ENCODE measurements at regions not wholly inside any gene's neighbourhood (a gene's known extent, or its start where the extent isn't known, plus 50 kb on each side); places are given as distances from the start of the nearest gene placed in this dataset.

DNA sequence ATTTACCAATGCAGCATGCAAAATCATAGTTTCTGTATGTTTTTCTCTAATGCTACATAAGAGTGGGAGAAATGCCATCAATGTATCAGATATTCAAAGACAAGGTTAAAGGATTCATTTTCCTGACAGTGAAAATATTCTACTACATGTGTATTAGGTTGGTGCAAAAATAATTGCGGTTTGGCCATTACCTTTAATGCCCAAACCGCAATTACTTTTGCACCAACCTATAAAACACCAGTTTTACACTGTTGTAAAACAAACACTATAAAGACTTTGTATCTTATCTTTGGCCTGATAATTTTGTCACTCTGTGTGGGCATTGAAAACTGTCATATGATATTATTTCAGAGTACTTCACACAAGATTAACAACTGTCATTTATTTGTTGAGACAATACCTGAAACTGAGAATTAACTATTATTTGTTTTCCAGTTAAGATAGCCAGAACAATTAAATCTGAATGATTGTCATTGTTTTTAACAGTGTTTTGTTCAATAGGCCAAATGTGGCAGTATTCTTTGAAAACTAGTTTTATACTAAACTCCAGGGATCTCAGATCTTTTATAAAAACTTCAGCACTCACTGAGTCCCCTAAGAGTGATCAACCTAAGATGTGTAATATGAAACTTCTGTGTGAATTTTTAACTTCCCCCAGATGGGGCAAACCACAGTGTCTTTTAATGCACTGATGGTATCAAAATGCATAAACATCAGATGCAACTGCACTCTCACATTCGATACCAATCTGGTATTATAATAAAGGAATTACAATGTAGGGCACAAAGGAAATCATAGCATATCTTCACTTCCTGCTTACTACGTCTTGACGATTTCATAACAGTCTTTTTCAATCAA lies 53.8 kb upstream of the FBN2 start:
- DNase-seq, result no peak

DNA sequence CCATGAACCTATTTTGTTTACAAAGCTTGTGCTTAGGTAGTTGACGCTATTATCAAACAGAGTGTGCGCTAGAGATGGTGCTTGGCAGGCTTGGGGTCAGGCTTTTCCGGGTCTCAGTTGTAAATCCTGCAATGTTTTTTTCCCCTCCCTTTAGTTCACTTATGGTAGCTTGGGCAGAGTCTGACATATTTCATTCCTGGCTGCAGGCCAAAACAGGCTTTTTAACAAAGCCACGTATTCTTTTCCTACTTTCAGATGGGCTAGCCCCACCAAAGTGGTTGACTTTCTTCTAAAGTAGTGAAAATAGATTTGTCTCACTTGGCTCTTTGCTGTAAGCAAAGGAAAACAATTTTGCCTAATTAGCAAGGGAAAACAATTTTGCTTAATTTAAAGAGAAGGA lies 58.0 kb upstream of the FBN2 start:
- DNase-seq, result no peak

DNA sequence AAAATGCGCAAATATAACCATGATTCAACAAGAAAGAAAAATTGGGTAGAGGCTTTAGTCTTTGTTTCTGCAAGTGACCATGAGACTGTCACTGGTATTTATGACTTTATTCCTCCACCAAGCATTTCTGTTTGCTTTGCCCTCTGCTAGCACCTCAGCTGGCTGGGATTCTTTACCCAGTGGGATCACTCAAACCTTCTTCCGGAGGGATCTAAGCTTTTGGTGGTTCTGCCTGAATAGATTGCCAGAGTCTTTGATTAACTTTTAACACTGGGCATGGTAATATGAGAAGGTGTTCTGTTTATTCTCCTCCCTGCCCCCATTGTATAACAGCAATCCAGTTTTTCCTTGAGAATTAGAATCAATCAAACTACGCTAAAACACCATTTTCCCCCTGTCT lies 59.1 kb upstream of the FBN2 start:
- no peak for DNase-seq

DNA sequence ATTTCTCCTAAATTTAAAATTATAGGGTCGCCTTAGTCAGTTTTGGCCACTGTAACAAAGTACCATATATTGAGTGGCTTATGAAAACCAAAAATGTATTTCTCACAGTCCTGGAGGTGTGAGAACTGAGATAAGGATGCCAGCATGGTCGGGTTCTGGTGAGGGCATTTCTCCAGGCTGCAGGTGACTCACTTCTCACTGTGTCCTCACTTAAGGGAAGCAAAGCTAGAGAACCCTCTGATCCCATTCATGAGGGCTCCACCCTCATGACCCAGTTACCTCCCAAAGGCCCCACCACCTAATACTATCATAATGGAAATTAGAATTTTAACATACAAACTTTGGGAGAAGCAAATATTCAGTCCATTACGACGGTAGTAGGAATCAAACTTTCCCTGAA lies 75.1 kb upstream of the FBN2 start:
- DNase-seq, result no peak

DNA sequence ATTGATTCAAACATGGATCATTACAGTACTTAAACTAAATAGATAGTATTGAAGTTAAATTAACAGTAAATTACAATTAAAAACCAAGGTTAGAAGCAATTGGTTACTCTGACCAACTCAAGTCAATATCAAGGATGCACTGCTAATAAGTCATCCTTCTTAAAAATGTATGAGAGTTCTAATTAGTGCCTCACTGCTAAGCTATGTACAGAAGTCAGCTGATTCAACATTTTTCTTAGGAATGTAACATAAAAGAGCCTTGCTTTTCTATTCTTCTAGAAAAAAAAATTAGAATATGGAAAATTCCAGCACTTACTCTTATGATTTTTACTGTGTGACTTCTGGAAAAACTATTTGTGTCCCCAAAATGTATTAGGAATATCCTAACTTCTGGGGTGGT lies 75.7 kb upstream of the FBN2 start:
- no peak for DNase-seq

DNA sequence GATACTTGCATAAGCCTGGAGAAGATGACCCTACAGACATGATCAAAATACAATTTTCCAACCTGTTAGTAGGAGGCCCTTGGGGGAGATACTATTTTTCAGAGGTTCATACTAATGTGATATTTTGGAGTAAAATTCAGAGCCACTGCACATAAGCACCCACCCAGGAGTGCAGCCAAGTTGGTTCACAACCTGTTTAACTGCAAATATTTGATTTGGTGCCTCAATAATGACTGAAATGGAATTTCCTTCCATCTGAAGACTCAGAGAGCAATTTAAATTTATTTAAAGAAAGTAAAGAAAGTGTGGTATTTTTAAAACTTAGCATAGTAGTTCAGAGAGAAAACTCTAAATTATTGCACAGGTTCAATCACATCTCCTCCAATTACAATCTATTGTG lies 77.5 kb upstream of the FBN2 start:
- DNase-seq, result no peak

DNA sequence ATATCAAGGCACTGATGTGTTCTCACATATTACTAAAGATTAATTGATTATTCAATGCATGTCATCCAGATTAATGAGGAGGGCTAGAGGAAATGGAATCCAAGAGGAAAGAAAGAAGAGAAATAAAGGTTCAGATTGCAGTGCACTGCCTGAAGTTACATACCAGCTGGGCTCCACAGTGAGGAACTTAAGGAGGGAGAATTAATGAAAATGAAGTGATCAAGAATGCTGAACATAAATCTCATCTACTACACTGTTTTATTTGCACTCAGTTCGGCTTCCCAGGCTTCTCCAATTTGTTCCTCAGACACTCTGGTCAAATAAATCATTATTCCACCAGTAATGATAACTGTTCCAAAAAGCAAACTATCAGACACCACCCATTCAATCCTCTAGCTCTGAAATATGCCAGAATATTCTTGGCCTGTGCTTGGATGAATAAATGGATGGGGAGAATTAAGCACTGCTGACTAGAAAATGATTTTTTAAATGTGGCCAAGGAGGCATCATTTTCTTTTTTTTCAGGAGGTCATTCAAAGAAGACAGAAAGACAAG lies 88.6 kb upstream of the FBN2 start:
- DNase-seq, result no peak

DNA sequence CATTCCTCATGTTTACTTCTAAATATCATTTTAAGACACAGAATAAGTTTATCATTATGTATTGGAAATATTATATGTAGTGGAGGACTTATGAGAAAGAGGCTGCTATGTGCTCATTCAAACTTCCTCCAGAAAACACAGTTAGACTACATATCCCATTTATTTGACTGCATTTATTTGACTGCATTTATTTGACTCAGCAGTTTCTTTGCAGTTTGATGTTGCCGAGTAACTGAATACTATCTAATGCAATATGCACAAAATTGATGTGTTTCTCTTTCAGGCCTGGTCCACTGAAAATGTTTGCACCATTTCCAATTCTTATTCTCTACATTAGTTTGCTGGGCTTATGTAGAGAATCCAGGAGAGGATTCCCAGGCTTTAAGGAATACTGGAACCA lies 89.9 kb upstream of the FBN2 start:
- no peak for DNase-seq

DNA sequence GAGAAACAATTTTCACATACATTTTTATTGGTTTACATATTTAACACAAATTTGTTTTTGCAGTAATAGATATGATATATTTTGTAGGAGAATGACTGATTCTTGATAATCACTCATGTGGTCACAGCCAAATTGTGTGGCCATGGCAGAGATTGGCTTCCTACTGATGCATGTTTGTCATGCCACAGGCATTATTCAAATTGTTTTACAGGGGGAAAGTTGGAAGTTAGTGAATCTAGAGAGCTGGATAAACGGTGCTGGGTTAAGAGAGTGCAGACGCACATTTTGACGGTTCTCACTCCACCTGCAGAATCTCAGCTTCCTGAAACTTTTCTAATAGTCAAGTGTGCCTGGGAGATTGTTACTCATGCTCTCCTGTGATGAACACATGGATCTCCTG lies 91.1 kb upstream of the FBN2 start:
- no peak for DNase-seq

DNA sequence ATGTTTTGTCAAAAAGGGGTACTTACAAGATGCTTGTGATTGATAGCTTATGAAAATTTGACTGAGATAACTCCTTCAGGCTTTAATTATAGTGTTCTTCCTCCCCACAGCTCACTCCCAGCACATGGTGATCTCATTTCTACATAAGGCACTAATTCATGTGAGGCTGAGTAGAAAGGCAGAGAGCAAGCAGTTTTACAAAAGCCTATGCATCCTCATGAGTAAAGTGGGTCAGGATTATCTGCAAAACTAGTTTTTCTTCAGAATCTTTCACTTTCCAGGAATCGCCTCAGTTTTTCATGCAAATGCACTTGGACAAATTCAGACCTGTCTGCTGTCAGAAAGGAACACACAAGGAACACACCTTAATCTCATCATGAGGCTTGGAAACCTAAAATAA lies 92.1 kb upstream of the FBN2 start:
- DNase-seq, result no peak

DNA sequence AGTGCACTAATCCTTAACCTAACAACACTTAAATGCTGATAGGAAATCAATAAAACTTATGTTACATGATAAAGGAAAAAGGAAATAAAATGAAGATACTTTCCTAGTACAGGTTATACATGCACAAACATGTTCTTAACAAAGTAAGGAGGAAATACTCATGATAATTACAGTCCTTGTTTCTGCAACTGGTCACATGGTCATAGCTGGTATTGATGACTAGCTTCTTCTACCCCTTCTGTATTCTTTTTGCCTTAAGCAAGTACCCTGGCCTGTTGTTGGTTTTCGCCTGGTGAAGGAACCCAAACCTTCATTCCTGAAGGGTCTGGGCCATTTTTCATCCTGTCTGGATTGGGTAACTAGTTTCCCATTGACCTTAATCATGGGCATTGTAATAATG lies 93.7 kb upstream of the FBN2 start:
- no peak for DNase-seq

DNA sequence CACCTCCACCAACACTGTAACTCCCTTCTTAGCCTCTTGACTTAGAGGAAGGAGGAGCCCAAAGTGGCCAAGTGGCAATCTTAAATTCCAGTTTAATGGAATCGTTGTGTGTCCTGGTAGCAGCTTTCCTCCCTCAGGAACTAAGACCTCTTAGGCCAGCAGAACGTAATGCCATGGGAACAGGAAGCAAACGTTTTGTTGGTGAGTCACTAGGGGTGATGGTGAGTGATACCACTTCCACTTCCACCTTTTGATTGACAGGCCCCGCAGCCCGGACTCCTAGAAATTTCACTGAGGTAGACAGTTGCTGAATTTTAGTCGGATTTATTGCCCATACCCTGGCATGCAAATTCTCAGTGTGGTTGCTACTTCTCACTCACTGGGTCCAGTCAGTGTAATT lies 94.2 kb upstream of the FBN2 start:
- no peak for DNase-seq

DNA sequence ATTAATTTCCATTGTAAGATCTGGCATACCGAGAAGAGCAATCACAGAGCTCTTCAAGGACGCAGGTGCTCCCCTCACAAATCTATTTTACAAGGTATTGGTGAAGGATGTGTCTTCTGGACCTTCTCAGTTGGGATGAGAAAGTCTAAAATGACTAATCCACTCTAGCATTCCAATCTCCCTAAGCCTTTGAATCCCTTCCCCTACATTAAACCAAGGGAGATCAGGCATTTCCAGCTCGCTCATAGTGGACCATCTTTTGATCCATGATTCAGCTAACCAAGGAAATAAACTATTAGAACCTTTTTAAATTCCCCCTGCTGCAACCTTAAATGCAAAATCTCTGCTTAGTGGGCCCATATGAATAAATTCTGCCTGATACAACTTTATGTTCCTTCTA lies 95.9 kb upstream of the FBN2 start:
- DNase-seq, result no peak

DNA sequence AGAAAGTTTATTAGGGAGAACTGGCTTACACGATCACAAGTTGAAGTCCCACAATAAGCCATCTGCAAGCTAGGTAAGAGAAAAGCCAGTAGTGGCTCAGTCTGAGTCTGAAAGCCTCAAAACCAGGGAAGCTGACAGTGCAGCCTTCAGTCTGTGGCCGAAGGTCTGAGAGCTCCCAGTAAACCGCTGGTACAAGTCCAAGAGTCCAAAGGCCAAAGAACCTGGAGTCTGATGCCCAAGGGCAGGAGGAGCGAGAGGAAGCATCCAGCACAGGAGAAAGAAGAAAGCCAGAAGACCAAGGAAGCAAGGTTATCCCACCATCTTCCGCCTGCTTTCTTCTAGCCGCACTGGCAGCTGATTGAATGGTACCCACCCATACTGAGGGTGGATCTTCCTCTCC lies 97.3 kb upstream of the FBN2 start:
- DNase-seq, result no peak

DNA sequence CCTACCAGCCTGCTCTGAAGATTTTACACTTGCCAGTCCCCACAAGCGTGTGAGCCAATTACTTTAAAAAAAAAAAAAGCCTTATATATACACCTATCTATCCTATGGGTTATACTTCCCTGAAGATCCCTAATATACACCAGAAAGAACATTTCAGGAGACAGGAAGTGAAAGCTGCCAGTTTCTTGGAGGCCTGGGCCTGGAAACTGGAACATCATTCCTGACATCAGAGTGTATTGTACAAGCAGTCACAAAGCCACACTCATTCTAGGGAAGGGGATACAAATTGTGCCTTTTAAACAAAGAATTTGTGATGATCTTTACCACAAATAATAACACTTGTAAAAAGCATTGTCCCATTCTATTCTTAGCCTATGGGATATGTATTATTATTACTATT lies 98.3 kb upstream of the FBN2 start:
- no peak for DNase-seq

DNA sequence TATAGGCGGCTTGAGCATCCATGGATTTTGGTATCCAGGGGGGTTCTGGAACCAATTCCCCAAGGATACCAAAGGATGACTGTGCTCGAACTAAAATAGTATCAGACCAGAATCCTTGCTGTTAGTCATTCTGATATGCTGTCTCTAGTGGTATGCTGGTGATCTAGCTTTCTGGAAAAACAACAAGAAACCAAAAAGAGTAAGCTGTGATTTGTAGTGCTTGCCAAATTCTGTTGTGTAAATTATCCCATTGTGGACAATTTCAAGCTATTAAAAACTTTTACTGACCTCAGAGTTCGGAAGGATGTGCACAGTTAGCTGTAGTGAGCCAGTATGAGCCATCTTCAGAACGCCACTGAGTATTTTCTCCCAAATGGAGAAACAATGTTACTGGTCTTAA lies 99.0 kb upstream of the FBN2 start:
- no peak for DNase-seq

DNA sequence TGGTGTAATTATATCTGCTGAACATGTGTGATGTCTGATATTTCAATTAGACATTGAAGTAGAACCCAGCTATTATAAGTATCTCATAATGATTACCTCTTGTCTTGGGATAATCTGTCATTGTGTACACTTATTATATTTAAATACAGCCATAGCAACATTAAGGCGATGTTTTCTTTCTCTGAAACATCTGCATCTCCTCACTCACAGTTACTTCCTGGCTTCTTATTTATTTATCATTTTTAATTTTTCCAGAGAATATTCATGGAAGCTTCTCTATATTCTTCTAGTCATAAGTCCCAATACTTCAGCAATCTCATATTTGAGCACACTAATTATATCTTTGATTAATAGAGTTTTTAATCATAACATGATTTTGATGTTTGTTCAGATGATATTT lies 103.8 kb upstream of the FBN2 start:
- no peak for DNase-seq

DNA sequence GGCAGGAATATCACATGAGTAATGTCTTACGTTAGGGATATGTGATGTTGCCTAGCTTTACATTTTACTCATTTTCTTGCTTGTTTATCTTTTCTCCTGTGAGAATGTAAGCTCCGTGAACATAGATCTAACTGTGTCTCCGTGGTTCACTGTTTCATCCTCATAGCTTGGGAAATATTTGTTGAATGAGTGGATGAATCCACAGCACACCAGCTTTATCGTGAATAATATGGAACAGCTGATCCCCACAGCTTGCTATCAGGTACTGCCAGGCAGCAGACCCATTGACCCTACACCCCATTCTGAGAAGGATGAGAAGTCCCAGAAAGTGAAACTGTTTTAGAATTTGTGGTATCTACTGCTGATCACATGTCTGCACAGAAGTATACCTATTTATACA lies 106.8 kb upstream of the FBN2 start:
- DNase-seq, result no peak

DNA sequence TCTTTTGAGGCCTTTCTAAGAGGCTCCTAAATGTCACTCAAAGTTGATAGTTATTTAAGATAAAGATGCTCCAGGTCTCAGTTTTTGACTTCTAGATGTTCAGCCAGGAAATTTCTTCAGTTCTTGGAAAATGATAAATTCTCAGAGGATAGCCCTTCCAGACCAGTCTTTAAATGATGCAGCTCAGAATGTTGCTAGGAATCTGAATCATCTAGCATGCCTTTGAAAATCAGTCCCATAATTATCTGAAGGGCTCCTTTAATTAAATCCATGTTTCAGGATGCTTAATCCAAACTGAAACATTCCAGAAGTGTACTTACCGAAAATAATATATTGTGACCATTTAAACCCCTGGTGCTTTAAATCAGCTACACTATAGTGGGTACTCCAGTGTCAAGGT lies 107.5 kb upstream of the FBN2 start:
- DNase-seq, result no peak

DNA sequence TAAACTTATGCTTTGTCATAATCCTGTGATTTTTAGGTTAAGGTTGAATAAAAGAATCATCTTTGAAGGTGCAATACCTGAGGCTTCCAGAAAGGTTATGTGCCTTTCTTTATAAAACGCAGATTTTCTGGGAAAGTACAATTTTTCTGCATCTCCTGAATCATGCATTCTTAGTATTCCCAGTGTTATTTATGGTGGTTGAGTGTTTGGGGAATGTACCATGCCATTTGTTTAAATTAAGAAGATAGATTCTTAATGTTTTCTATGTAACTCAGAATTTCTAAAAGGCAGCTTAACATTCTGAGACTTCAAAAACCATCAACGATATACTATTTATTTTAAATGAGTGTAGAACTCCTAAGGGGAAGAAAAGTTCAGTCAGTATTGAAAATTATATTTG lies 108.1 kb upstream of the FBN2 start:
- DNase-seq, result no peak

DNA sequence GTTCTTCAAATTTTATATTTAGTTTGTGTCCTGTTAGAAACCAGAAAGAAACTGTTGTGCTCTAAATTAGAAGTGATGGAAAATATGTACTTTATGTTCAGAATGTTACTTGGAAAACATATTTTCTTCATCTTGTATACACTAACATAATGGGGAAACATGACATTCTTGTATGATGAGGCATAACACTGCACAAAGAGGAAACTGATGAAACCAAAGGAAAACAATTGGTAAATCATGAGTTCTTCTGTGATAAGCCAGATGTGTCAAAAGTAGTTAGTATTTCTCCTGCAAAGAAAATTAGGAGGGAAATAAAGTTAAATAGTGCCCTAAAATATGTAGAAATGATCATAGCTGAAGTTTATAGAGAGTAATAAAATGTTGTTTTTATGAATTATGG lies 111.1 kb upstream of the FBN2 start:
- DNase-seq, result no peak

DNA sequence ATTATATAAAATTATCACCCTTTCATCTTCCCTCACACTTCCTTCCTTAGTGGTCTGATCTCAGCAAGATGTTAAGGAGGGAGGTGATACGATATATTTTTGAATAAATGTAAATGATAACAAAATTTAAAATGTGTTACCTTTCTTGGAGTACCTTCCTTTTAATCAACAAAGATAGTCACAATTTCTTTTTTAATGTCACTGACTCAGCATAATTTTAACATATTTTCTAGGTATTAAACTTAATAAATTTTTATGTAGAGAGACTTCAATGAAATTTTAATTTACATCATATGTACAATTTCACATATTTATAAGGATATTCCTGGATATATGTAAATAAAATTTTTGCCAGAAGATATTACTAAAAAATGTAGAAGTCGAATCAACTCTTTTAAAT lies 125.0 kb upstream of the FBN2 start:
- DNase-seq, result no peak

DNA sequence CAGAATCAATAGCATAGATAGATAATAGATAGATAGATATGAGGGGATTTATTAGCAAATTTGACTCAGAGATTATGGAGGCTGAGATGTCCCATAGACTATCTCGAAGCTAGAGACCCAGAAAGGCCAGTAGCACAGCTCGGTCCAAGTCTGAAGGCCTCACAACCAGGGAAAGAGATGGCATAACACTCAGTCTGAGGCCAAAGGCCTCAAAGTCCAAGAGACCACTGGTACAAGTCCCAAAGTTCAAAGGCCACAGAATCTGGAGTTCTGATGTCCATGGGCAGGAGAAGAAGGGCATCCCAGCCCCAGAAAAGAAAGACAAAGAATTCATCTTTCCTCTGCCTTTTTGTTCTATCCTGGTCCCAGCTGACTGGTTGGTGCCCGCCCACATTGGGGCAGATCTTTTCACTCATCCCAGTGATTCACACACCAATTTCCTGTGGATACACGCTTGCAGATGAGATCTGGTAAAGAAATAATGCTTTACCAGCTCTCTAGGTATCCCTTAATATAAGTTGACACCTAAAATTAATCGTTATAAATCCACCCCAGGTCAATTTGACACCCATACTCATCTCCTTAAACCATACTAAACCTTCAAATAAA lies 127.8 kb upstream of the FBN2 start:
- no peak for DNase-seq

DNA sequence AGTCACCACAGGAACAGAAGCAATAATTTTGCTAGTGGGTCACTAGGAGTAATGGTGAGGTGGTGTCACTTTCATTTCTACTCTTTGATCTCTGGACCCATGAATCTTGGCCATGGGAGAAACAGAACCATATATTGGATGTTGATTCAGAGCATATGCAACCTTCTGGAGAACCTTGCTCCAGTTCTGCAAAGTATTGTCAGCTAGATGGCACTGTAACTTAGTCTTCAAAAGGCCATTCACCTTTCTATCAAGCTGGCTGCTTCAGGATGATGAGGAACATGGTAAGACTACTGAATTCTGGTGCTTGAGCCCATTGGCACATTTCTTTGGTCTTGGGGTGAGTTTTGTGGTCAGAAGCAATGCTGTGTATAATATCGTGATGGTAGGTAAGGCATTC lies 129.1 kb upstream of the FBN2 start:
- DNase-seq, result no peak

DNA sequence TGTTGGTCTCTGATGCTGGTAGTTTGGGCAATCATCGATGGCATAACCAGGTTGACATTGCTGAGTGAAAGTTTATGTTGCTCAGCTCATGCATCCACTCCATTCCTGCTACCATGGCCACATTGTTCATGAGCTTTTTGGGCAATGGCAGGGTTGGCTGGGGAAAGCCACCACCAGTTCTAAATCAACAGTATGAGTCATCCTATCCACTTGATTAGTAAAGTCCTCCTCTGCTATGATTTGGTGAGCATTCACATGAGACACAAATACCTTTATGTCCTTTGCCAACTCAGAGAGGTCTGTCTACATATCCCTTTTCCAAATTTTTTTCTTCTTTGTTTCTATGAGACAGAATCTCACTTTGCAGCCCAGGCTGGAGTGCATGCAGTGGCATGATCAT lies 129.7 kb upstream of the FBN2 start:
- no peak for DNase-seq
